ENCODE measurements at regions not wholly inside any gene's neighbourhood (a gene's known extent, or its start where the extent isn't known, plus 50 kb on each side); places are given as distances from the start of the nearest gene placed in this dataset.

GRCh38 chr18:10388373-10388772 lies 66.1 kb upstream of the APCDD1 start:
- Histone ChIP-seq H3K27me3 (ENCODE audit: insufficient read depth, low read length) (no peaks in the 10 kb centered on the region), H2AFZ (ENCODE audit: low read length) (no peak overlapping the region), H3K4me1 (ENCODE audit: insufficient read depth, low read length) (no peaks in the 10 kb centered on the region), H3K9me3 (ENCODE audit: low read depth, low read length) (no peaks in the 10 kb centered on the region), H3K4me3 (ENCODE audit: insufficient read depth, low read length) (no peak overlapping the region), H3K36me3 (ENCODE audit: insufficient read depth, low read length) (no peaks in the 10 kb centered on the region), H3K27ac (ENCODE audit: low read depth, low read length) (no peak overlapping the region), H4K20me1 (ENCODE audit: insufficient read depth, low read length) (no peaks in the 10 kb centered on the region), H3K79me2 (ENCODE audit: insufficient read depth, low read length) (no peaks in the 10 kb centered on the region), H3K4me2 (ENCODE audit: insufficient read depth, low read length) (no peak overlapping the region)
- DNase-seq (ENCODE audit: insufficient read length, low spot score, missing footprints), result no peak
- no peak for TF ChIP-seq CTCF (IDR thresholded peaks at IDR 0.05; ENCODE audit: extremely low read depth, low read depth, low read length)

- TF ChIP-seq CTCF (IDR thresholded peaks at IDR 0.05; ENCODE audit: extremely low read depth, low read depth, low read length), result no peak
- no peaks in the 10 kb centered on the region for H3K27me3 ChIP-seq (ENCODE audit: insufficient read depth, low read length)
- no peak overlapping the region for H3K4me2 ChIP-seq (ENCODE audit: insufficient read depth, low read length)
- no peak overlapping the region for H3K4me3 ChIP-seq (ENCODE audit: insufficient read depth, low read length)
- no peaks in the 10 kb centered on the region for H3K79me2 ChIP-seq (ENCODE audit: insufficient read depth, low read length)
- H3K36me3 ChIP-seq (ENCODE audit: insufficient read depth, low read length), result no peaks in the 10 kb centered on the region
- no peak overlapping the region for H2AFZ ChIP-seq (ENCODE audit: low read length)
- H4K20me1 ChIP-seq (ENCODE audit: insufficient read depth, low read length), result no peaks in the 10 kb centered on the region
- no peak for DNase-seq (ENCODE audit: insufficient read length, low spot score, missing footprints)
- no peaks in the 10 kb centered on the region for H3K9me3 ChIP-seq (ENCODE audit: low read depth, low read length)
- no peaks in the 10 kb centered on the region for H3K4me1 ChIP-seq (ENCODE audit: insufficient read depth, low read length)
- no peak overlapping the region for H3K27ac ChIP-seq (ENCODE audit: low read depth, low read length)
These were observed 62.9 kb upstream of the APCDD1 start for GRCh38 chr18:10391506-10391905.

GRCh38 chr18:10397004-10397403 lies 57.4 kb upstream of the APCDD1 start:
- Histone ChIP-seq H3K27me3 (ENCODE audit: insufficient read depth, low read length) (no peaks in the 10 kb centered on the region), H3K27ac (ENCODE audit: low read depth, low read length) (no peak overlapping the region), H3K79me2 (ENCODE audit: insufficient read depth, low read length) (no peaks in the 10 kb centered on the region), H3K4me1 (ENCODE audit: insufficient read depth, low read length) (no peaks in the 10 kb centered on the region), H3K4me2 (ENCODE audit: insufficient read depth, low read length) (no peak overlapping the region), H3K4me3 (ENCODE audit: insufficient read depth, low read length) (no peak overlapping the region), H3K36me3 (ENCODE audit: insufficient read depth, low read length) (no peaks in the 10 kb centered on the region), H2AFZ (ENCODE audit: low read length) (no peak overlapping the region), H4K20me1 (ENCODE audit: insufficient read depth, low read length) (no peaks in the 10 kb centered on the region), H3K9me3 (ENCODE audit: low read depth, low read length) (no peaks in the 10 kb centered on the region)
- no peak for TF ChIP-seq CTCF (IDR thresholded peaks at IDR 0.05; ENCODE audit: extremely low read depth, low read depth, low read length)
- DNase-seq (ENCODE audit: insufficient read length, low spot score, missing footprints), result no peak

- Histone ChIP-seq H3K27ac (ENCODE audit: low read depth, low read length) (no peak overlapping the region), H3K79me2 (ENCODE audit: insufficient read depth, low read length) (no peaks in the 10 kb centered on the region), H2AFZ (ENCODE audit: low read length) (no peak overlapping the region), H3K36me3 (ENCODE audit: insufficient read depth, low read length) (no peaks in the 10 kb centered on the region), H3K9me3 (ENCODE audit: low read depth, low read length) (no peaks in the 10 kb centered on the region), H3K4me3 (ENCODE audit: insufficient read depth, low read length) (no peak overlapping the region), H4K20me1 (ENCODE audit: insufficient read depth, low read length) (no peaks in the 10 kb centered on the region), H3K27me3 (ENCODE audit: insufficient read depth, low read length) (no peaks in the 10 kb centered on the region), H3K4me1 (ENCODE audit: insufficient read depth, low read length) (no peaks in the 10 kb centered on the region), H3K4me2 (ENCODE audit: insufficient read depth, low read length) (no peak overlapping the region)
- no peak for TF ChIP-seq CTCF (IDR thresholded peaks at IDR 0.05; ENCODE audit: extremely low read depth, low read depth, low read length)
- DNase-seq (ENCODE audit: insufficient read length, low spot score, missing footprints), result no peak
These were observed 55.9 kb upstream of the APCDD1 start for GRCh38 chr18:10398571-10398970.

Measured in osteoblast (primary cell).